ENCODE measurements at regions not wholly inside any gene's neighbourhood (a gene's known extent, or its start where the extent isn't known, plus 50 kb on each side); places are given as distances from the start of the nearest gene placed in this dataset.
"Not testable (repeated sequence)": the region's sequence is repeated elsewhere in the genome, so short reads cannot be mapped to it uniquely, and the experiment has no call there.

DNA sequence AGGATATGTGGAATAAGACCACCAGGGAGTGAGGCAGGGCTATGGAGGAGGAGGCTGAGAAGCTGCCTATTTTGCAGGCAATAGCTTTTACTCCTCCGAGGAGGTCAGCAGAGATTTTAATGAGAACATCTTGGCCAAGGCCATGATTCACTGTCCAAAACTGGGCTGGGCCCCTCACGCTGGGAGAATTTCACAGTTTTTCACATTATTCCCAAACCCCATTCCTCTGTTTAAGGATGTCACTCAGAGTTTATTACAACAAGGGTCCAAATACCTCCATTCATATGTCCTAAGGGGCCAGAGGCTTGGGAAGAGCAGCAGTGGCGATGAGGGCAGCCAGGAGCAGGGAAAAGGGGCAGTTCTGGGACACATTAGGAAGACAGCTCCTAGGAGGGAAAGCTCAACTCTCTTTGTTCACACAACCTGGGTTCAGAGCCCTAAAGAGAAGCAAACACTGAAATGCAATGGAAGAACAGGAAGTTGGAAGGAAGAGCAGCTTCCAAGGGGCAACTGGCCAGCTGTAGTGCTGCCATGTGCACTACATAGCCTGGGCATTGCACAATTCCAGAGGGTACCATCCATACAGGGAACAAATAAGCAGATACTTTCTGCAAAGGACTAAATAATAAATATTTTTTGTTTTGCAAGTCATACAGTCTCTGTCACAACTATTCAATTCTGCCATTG lies 283.2 kb downstream of the NUAK1 start:
- DNase-seq: no peak

DNA sequence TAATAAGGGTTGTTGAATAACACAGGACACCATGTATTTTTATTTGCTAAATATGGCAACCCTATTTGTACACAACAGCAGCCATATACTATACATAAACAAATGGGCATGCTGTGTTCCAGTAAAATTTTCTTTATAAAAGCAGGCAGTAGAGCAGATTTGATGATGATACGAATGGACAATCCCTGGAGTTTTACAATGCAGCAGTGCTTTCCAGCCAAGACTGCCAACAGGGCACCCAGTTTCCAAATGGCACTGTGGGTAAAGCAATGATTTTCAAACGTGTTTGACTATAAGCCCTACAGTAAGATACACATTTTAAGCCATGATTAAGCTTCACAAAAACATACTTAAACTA lies 282.7 kb downstream of the NUAK1 start:
- DNase-seq: no peak

DNA sequence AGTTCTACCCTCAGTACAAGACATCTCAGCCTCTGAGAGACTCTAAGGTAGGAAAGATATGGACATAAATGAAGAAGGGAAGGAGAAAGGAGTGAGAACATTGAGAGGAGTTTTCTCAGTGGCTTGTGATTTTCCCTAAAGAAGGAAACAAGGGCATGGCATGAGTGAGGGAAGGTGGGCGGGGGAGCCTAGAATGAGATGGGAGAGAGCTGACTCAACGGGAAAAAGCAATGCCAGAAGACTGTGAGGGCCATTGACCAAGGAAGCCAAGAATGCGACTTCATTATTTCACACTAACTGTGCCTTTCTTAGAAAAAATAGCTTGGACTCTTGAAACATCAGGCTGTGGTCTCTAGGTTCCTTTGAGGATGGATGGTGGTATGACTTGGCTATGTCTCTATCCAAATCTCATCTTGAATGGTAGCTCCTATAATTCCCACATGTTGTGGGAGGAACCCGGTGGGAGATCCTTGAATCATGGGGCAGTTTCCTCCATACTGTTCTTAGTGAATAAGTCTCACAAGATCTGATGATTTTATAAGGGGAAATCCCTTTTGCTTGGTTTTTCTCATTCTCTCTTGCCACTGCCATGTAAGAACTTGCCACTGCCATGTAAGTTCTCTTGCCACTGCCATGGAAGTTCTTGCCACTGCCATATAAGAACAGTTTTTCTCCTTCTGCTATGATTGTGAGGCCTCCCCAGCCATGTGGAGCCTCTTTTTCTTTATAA lies 279.6 kb downstream of the NUAK1 start:
- no peak for DNase-seq

DNA sequence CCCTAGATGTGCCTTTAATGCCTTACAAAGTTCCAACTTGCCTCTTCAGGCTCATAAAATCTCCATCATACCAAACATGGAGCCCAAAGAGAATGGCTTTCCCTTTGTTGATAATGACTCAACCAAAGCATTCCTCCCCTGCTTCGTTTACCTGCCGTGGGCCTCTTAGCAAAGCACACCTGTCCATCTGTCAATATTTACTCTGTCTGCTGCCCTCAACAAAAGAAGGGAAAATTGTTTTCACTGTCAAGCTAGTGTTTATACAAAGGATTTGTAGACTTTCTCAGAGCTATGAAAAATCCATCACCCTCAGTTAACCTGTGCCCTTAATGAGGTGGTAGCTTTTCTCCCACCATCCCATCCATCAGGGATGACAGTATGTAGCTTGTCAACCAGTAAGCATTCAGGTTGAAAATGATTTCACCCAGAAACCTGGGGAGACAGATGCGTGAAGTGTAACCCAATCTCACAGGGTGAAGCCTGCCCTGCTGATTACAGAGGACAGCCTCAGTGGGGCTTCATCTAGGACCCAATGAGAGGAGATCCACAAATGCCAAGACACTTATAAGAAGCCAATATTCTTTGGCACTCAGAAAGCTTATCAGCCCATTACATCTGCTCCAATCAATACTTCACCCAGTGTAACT lies 278.1 kb downstream of the NUAK1 start:
- DNase-seq: no peak

DNA sequence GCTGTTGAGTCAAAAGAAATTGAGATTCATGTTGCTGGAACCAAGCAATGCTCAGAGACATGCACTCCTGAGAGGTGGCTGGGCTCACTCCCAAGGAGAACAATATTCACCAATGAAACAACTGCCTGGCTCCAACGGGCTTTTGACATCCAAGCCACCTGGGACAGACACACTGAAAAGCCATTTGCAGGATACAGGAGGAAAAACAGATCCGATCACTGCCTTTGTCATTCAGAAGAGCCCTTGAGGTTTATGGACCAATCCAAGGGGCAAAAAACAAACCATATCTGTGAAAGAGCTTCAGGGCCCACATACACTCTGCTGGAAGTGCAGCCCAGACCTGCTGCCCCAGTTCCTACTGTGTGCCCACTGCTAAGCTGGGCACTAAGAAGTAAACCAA lies 277.5 kb downstream of the NUAK1 start:
- no peak for DNase-seq

DNA sequence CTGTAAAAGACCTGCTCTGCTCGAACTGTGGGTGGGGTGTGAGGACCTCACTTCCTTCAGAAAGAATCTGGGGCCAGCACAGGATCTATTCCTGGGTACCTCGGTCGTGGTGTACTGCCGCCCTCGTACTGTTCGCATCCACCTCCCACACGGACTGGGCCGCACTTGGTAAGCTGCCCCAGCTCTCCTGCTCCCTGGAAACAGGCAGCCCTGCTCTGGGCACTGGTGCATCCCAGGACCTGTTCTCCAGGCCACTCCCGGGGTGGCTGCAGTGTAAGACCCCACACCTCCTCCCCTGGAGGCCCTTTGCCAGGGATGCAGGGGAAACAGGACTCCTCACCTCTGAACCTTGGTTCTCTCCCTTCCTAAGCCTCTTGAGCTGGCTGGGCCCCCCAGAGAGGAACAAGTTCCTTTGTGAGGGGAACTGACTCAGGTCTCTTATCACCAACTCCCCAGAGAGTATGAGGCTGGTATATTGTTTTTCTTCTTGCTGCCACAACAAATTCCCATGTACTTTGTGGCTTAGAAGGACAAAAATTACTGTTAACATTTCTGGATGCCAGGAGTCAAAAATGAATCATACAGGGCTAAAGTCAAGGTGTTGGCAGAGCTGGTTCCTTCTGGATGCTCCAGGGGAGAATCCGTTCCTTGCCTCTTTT lies 276.5 kb downstream of the NUAK1 start:
- no peak for DNase-seq

DNA sequence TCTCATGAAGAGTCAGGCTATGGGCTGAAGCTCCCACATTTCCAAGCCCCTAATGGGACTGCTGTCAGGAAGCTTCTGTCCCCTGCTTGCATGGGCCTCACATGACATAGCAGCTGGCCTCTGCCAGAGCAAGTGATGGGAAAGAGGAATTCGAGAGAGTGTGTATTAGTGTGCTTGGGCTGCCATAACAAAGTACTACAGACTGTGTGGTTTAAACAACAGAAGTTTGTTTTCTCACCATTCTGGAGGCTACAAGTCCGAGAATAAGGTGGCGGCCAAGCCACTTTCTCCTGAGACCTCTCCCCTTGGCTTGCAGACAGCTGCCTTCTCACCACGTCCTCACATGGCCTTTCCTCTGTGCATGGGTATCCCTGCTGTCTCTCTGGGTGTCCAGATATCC lies 274.4 kb downstream of the NUAK1 start:
- no peak for DNase-seq

DNA sequence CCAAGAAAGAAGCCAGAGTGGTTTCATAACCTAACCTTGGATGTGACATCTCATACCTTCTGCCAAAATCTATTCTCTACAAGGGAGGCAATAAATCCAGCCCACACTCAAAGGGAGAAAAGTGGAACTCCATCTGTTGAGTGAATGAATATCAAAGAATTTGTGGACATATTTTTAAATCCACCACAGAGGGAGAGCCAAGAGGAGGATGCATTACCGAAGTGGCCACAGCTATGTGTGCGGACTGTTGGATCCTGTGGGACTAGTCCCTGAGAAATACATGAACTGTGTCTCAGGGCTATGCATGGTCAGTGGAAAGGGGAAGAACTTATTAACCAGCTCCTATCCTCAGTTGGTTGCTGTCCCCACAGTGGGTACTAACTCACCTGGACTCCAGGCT lies 273.9 kb downstream of the NUAK1 start:
- no peak for DNase-seq

DNA sequence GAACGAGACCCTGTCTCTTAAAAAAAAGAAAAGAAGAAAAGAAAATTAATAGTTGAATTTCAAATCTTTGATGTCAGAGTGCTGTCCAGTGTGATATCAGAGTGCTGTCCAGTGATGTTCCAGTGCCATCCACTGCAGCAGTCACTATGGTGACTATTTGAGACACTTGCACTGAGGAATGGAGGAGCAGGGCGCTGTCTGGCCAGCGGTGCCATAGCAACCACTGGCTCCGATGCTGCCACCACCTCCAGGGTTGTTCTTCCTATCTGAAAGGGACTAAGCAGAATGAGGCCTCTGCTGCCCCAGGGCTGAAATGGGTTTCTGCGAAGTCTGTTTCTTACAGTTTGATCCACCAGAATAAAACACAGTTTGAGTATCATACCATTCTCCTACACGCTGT lies 272.9 kb downstream of the NUAK1 start:
- no peak for DNase-seq

DNA sequence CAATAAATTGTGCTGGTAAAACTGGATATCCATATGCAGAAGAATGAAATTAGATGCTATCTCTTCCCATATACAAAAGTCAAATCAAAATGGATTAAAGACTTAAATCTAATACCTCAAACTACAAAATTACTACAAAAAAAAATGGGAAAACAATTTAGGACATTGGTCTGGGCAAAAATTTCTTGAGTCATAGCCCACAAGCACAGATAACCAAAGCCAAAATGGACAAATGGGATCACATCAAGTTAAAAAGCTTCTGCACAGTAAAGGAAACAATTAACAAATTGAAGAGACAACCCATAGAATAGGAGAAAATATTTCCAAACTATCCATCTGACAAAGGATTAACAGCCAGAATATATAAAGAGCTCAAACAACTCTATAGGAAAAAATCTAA lies 264.6 kb downstream of the NUAK1 start:
- no peak for DNase-seq

DNA sequence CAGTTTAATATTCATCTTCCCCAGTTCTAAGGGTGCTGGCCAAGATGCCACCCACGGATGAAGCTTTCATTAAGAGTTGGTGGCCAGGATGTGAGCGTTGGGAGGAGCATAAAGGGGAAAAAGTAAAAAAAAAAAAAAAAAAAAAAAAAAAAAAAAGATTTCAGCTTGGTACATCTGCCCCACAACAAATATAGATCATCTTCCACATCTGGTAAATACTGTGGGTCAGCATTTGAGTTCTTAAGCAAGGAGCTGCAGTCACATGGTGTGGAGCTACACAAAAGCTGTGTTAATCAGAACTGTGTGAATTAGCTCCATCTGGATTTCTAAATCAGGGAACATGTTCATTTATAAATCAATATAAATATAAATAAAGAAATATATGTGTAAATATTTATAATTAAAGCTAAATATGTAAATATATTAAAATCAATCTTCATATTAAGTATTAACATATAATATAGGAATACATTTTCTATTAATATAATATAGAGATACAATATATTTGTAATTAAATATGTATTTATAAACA lies 262.3 kb downstream of the NUAK1 start:
- no peak for DNase-seq

DNA sequence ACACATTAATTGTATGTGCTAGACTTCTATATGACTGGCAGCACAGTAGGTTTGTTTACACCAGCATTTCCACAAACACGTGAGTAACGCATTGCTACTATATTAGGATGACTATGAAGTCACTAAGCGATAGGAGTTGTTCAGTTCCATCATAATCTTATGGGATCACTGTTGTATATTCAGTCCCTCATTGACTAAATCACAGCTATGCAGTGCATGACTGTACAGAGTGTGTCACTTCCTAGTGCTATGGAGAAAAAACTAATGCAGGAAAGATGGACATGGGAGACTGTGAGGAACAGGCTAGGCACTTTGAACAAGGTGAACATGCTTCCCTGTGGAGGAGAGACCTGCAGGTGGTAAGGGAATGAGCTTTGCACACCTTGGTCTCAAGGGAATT lies 259.8 kb downstream of the NUAK1 start:
- DNase-seq: no peak

DNA sequence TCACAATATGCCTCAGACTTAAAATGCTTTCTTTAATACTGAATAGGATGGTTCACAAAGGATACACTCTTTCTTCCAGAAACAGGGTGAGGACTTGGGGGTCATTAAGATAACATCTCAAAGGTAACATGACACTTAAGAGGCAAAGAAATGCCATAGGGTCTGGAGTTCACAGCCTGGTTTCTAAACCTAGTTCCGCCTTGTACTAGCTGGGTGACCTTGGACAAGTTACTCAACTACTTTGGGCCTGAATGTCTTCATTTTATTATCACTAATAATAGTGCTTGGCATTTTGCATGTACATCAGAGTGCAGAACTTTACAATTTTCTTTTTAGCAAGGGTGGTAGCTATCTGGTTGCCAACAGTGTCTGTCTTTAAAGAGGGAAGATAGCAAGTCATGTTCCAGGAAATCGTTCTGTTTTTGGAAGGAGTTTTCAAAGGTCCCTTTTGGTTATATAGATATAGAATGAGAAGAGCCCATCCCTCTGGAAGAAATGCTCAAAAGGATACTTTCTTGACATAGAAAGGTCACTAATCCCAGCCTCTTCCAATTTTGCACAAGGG lies 257.8 kb downstream of the NUAK1 start:
- DNase-seq: no peak

DNA sequence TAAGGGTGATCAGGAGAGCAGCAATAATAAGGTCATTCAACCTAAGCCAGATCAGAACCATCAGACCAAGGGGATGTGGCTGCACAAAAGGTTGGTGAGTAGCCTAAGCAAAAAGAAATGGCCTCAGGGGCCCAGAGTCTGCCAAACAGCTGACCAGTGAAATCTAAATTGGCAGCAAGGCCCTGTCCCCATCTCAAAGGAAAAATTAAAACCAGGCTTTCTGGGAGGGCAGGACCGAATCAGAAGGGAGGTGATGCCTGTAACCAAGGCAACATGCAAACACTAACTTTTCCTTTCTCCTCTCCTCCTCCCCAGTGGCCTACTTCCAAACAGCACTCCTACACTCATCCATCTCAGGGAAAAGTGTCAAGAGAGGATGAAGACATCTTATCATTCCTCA lies 256.4 kb downstream of the NUAK1 start:
- no peak for DNase-seq

DNA sequence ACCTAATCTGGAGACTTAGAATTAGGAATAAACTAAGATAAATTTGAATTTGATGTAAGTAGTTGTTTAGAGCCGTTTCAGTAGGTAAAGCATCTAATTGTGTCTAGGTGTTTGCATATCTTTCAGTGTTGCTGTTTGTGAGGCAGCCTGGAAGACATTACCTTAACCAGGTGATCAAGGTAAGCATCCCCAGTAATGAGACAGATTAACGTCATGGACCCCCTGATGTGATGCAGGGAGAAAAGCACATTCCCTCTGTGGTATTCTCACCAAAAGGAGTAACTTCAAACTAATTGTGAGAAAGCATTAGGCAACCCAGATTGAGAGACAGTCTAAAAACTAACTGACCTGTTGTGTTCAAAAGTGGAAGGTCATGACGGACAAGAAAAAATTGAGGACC lies 251.6 kb downstream of the NUAK1 start:
- no peak for DNase-seq

DNA sequence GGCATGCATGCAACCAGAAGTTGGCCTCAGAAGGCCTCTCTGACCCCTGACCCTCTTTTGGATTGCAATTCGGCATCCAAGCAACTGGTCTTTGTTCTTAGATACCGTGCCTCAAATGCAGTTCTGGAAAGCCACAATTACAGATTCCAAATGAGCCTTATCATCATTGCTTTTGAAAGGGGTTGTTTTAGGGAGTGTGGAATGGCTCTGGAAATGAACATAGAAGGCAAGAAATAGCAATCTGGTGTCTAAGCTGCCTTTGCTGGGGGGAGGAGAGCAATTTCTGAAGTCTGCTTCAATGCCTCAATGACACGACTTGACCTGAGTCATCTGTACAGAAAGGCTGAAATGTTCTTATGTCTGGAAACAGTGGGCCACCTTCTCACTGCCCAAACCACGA lies 250.1 kb downstream of the NUAK1 start:
- no peak for DNase-seq

DNA sequence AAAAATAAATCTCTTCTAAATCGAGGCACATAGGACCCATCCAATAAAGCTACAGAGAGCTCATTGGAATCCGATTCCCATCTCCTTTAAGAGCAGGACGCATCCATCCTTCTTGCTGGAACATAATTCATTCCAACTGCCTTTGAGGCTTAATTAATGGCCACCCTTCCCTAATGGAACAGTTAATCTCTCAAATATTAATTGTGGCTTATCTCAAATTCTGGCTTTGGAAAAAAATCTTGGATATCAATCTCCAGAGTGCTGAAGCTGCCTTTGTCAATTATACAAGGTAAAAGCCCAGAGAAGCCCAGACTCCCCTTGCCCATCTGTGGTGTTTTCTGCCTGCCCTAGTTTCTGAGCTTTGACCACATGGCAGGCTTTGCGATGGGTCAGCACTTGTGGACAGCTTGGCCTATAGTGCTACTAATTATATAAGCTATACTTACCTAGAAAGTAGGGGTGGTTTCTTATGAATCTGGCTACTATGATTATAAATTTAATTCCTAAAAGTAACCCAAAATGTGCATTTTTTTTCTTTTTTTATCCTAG lies 246.3 kb downstream of the NUAK1 start:
- no peak for DNase-seq

DNA sequence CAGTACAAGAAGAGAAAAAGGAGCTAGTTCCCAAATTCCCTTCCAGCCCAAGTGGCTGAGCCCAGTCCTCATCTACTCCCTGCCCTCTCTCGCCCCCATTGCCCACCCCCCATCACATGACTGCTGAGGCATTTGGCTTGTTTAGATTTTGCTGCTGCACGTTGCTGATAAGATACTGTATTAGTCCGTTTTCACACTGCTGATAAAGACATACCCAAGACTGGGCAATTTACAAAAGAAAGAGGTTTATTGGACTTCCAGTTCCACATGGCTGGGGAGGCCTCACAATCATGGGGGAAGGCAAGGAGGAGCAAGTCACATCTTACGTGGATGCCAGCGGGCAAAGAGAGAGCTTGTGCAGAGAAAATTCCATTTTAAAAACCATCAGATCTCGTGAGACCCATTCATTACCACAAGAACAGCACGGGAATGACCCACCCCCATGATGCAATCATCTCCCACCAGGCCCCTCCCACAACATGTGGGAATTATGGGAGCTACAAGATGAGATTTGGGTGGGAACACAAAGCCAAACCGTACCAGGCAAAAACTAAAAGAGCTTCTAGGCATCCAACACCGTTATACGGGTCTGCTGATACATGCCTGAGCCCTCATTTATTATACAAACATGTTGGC lies 243.4 kb downstream of the NUAK1 start:
- DNase-seq: not testable (repeated sequence)

DNA sequence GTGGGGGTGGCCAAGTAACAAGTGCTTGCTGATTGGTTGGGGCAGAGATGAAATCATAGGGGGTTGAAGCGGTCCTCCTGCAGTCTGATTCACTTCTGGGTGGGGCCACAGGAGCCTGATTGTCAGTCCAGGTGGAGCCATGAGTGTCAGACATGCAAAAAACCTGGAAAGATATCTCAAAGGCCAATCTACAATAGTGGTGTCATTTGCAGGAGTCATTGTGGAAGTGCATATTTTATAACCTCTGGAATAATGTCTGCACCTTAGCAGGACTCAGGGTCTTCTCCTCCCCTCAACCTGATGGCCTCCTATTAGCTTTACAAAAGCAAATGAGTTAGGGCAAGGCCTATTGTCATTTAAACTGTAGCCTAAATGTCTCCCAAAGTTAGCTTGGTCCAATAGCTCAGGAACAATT lies 241.4 kb downstream of the NUAK1 start:
- DNase-seq: no peak

DNA sequence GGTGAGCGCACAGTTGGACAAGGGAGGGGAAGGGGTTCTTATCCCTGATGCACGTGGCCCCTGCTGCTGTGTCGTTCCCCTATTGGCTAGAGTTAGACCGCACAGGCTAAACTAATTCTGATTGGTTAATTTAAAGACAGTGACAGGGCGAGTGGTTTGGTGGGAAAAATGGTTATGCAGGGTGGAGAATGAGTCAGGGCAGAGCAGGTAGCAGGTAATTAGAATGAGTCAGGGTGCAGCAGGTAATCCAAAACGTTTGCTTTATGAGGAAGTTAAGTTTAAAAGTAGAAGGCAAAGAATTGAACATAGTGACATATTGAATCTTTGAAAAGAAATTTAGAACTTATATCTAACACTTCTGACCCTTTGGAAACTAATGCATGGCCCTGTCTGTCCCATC lies 240.5 kb downstream of the NUAK1 start:
- not testable (repeated sequence) for DNase-seq

DNA sequence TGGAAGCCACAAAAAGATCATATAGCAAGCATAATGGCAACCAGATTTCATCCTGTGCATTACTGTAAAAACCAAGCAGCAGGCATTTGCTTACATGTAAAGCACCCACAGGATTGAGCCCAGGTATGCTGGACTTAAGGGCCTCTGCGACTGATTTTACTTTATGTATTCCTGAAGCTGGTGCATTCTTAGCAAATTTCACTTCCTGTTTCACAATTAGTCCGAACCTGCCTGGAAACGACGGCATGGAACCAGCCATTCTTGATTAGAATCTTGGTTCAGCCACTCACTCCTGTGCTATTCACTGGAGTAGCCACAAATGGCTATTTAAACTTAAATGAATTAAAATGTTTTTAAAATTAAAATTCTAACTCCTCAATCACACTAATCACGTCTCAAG lies 239.2 kb downstream of the NUAK1 start:
- DNase-seq: no peak

DNA sequence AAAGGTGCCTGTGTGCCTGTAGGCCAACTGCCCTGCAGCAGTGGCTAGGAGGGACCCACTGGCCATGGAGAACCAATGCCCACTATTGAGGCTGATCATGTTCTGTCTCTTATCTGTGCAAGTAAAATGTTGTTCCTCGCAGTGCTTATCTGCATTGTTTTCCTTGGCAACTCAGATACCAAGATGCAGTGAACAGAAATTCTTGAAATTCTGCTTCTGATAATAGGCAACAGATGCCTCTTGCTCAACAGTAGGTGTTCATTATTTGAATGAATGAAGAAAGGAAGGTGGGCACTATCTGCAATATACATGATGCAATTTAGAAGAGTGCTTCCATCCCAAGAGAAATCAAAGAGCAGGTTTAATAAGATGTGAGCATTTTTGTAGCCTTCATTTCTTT lies 232.2 kb downstream of the NUAK1 start:
- DNase-seq: no peak

DNA sequence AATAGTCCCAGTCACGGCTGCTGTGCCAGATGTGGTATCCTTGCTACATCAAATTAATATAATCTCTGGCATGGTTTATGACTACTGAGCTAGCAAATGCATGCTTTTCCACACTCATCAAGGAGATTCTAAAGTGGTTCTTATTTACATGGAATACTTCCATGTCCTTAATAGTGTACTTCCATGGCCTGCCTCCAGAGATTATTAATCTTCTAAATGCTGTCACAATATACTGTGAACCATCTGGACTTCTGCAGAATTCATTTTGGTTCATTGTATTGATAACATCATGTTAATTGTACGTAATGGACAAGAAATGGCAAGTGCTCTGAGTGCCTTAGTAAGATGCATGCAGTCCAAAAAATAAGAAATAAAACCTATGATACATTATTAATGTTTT lies 230.8 kb downstream of the NUAK1 start:
- DNase-seq: no peak

Measured in stimulated activated CD4-positive, alpha-beta T cell treated with anti-CD3 and anti-CD28 coated beads, Interleukin-15, amount 100 ng/mL, for 24 hours (primary cell).